HG02763 (cell line): ENCODE measurements at regions not wholly inside any gene's neighbourhood (a gene's known extent, or its start where the extent isn't known, plus 50 kb on each side); places are given as distances from the start of the nearest gene placed in this dataset.
A peak's percentile ranks its signal among the peaks of the same experiment; 100 is the strongest.
"Not testable (repeated sequence)": the region's sequence is repeated elsewhere in the genome, so short reads cannot be mapped to it uniquely, and the experiment has no call there.

Experiments
- ATAC-seq: cut with Tn5 transposase; IDR thresholded peaks from one replicate; pipeline ENCODE4 v1.9.1; 2021; ENCODE audit warnings: mild to moderate bottlenecking, moderate library complexity; ENCODE audit not compliant: unreplicated experiment

DNA sequence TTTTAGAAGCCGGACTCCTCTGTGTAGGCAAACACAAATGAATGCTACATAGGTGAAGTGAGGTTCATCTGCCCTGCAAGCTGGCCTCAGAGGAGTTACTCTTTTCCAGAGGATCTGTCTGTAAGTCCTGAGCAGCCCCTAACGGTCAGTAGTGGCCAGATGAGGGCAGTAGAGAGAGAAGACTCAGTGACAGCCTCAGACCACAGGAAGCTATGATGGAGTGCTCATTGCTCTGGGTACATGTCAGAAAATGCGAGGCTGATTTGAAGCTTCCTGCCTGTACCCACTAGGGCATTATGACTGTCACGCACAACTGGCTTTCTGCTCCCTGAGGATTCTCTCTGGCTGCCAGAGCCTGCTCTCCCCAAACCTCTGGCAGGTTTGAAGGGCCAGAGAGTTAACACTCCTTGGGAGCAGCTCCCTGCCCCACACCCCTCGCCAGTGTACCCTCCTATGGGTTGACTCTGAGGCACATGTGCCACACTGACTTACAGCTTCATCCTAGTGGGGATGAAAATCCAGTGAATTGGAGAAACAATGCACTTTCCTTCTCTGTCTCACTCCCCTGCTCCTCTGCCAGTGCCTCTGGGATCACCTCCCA lies 141.5 kb downstream of the GABRG2 start:
- peak; percentile 92 for ATAC-seq

DNA sequence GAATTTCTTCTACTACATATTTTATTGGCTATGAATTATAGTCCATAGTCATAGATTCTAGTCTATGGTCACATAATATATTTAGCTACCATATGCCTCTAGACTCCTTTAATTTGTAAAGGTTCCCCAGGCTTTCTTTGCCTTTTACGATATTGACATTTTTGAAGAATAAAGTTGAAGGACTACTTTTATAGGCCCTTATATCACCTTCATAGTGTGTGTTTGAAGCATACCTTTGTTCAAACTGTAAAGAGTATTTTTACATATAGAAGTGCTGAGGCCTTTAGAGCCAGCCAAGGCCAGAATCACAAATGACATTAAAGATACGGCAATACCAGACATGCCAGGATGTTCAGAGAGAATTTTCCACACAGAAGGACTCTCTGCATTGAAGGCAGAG lies 147.0 kb downstream of the GABRG2 start:
- ATAC-seq = no peak

DNA sequence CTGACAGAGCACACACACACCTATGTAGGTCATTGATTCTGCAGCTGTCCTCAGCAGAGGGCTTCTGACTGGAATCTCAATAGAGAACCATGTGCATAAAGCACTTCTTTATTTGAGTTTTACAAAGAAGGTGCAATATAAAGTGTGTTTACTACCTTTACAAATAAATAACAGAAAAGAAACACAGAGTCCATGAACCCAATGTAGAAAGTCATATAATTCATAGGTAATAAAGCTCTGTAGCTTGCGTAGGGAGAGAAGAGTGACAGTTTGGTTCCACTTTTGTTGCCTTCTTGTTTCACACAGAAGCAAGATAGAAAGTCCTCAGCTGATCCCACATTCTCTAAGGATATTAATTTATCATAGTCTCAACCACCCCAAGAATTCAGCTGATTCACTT lies 149.5 kb downstream of the GABRG2 start:
- ATAC-seq = no peak

DNA sequence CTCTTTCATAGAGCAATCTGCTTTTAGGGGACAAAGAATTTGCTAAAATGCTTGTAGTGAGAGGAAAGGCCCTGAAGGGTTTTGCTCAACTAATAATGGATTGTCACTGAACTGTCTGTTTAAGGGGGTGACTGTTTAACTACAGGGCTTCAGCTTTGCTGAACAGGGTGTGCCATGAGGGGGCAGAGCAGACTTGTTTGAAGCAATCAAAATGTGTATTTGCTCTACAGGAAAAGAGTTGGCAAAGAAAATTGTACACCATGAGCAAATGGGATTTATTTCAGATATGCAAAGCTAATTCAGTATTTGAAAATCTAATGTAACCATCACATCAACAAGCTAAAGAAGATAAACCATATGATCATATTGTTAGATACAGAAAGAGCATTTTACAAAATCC lies 154.3 kb downstream of the GABRG2 start:
- no peak for ATAC-seq

DNA sequence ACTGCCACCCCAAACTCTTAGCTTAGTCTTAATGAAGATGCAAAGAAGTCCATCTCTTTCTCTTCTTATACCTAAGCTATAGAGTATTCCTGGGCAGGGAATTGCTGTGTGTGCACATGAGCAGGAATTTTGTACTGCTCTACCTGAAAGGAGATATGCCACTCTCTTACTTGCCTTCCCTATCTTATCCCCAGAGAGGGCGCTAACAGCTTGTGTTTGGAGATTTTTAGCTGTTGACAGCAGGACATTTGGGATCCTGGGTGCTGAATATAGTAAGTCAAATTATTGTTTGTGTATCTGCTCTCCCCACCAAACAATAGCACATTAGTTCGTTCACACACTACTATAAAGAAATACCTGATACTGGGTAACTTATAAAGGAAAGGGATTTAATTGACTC lies 159.5 kb downstream of the GABRG2 start:
- ATAC-seq = no peak

DNA sequence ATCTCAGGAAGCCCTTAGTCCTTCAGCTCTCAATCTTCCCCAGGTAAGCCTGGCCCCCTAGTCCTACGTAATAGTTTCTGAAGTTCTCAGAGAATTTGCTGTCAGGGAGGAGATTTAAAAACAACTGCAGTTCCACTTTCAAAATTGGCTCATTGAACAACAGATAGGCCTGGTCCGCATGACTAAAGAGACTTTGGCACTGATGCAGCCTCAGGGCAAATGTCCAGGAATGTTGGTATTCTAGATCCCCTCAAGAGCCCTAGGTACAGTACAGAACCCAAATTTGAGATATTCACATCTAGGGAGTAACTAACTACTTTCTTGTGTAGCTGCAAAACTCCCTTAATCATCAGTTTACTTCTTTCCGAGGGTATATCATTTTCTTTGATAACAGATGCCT lies 162.8 kb downstream of the GABRG2 start:
- no peak for ATAC-seq

DNA sequence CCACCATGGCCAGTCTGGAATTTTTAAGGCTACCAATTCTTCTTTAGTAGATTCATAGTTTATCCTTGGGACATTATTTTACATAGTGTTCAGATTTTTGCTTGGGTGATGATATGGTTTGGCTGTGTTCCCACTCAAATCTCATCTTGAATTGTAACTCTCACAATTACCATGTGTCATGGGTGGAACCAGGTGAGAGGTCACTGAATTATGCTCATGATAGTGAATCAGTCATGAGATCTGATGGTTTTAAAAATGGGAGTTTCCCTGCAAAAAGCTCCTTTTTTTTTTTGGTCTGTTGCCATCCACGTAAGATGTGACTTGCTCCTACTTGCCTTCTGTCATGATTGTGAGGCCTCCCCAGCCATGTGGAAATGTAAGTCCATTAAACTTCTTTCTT lies 163.9 kb downstream of the GABRG2 start:
- ATAC-seq = no peak

DNA sequence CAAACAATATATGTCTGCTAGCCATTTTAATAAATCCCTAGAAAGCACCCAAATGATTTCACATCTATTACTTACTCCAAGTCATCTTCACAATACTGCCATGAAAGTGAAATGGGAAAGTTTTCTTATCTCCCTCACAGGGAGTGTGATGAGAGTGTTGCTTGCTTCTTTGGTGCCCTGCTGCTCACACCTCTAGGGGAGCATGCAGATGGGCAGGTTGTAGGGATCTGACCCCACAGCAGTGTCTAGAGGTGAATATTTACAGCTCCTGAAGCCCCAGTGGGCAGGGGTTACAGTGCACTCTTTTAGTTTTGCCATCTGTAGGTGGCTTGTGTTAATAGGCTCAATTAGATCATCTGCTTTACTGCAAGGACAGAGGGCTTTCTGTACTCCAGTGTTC lies 173.2 kb downstream of the GABRG2 start:
- ATAC-seq = no peak

DNA sequence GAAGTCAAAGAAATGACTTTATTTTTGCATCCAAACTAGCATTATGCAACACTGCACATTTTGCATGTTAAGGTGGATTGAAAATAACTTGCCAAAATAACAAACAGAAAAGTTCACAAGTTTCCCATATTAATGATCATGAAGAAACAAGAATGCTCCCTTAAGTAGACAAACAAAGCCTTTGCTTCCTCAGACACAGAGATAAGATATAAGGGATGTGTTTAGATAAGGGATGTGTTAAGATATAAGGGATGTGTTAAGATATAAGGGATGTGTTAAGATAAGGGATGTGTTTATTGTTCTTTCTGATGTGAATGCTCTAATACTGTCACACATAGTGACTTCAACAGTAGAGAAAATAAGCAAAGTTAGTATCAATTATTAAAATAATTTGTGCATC lies 174.8 kb downstream of the GABRG2 start:
- no peak for ATAC-seq

DNA sequence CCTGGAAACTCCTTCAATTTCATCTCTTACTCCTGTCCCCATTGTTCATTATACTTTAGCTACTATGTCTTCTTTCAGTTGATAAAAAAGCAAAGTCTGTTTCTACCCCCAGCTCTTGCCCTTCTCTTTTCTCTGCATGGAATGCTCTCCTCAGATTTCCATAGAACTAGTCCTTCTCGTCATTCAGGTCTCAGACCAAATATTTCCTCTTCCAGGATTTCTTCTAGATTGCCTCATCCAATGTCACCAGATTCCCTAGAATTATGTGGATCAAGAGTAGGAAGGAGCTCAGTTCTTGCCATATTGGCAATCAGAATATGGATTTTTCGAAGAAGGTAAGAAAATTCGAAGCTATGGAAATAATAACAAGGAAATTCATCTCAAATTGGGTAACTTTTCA lies 176.1 kb downstream of the GABRG2 start:
- ATAC-seq = no peak

DNA sequence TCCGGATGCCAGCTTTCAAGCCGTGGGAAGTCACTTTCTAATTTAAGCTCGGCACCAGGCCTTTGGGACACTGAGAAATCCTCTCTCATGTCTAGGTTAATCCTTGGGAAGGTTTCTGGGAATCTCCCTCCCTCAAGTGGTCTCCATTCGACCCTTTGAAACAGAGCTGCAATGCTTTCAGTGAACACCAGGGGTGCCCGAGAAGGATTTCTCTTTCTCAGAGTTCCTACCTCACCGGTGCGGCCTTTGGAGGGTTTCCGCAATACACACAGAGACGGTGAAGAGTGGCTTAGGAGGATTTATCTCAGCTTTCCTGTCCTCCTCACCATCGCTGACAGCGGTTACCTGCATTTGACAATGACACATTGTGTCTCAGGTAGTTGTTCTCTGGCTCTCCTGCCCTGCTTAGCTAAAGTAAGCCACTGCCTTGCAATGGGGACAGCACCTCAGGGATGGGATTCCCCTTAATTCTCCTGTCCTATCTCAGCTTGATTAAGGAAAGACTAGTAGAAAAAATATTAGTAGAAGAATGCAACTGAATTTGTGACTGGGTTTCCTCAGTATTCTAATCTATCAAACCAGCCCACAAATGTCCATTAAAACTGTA lies 180.6 kb downstream of the GABRG2 start:
- no peak for ATAC-seq

DNA sequence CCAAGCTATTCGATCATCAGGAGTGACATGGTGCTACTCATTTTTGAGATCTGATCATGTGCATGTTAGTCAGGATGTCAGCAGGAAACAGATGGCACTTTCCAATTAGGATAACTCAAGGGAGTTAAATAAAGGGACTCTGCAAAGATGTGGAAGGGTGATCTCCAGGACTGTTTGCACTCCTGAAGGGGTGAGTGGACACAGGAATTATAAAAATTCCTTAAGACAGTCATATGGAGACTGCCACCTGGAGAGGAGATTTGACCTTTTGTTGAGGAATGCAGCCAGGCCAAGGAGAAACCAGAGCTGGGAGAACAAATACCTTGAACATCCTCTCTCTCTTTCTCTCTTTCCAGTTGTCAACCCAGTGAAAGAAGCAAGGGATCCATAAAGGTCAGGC lies 189.1 kb downstream of the GABRG2 start:
- ATAC-seq = no peak

DNA sequence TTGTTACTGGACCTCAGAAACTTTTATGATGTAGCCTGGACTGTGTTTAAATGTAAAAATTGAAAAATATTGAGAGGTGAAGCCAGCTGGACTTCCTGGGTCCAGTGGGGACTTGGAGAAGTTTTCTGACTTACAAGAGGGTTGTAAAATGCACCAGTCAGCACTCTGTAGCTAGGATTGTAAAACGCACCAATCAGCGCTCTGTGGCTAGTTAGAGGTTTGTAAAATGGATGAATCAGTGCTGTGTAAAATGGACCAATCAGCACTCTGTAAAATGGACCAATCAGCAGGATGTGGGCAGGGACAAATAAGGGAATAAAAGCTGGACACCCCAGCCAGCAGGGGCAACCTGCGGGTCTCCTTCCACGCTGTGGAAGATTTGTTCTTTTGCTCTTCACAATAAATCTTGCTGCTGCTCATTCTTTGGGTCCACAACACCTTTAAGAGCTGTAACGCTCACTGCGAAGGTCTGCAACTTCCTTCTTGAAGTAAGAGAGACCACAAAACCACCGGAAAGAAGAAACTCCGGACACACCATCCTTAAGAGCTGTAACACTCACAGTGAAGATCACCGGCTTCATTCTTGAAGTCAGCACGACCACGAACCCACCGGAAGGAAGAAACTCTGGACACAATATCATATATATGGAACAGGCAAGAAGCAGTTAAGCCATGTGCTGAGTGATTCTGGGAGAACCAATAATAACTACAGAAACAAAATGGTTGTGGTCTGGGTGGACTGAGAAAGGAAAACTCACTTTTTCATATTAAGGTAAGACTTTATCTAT lies 201.3 kb downstream of the GABRG2 start:
- ATAC-seq = no peak

DNA sequence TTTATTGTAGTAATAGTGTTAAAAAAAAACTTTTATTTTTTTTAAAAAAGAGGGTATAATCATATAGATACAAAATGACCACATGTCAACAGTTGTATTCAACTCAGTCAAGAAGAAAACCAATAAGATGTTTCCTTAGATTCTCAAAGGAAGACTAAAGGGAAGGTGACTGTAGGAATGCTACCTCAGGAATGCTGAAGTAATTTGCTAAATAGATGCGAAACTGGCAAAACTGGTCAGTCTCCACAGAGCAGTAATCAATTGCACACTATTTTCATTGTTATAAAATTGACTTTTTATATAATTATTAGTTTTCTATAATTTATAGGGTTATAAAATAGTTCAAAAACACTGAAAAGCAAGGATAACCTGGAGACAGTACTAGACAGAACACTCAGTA lies 204.8 kb downstream of the GABRG2 start:
- ATAC-seq = no peak

DNA sequence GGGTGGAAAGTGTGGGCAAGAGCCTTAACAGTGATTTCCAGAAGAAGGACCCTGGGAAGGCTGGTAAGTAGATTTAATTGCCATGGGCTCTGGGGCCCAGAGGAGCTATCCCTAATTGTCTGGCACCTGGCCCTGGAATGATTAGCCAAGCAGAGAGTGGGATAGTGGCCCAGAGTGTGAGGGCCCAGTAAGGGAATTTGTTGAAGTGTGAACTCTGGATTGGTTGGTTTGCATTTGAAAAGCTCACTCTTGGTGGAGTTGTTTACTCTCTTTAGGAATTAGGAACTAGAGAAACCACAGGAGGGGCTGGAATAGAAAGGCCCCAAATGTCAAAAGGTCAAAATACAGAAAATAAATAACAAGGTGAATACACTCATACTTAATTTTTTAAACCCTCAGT lies 207.1 kb downstream of the GABRG2 start:
- ATAC-seq = no peak

DNA sequence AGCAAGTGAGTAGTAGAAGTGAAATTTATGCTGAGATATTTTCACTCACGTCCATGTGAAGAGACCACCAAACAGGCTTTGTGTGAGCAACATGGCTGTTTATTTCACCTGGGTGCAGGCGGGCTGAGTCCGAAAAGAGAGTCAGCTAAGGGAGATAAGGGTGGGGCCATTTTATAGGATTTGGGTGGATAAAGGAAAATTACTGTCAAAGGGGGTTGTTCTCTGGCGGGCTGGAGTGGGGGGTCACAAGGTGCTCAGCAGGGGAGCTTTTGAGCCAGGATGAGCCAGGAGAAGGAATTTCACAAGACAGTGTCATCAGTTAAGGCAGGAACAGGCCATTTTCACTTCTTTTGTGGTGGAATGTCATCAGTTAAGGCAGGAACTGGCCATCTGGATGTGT lies 207.8 kb downstream of the GABRG2 start:
- not testable (repeated sequence) for ATAC-seq

DNA sequence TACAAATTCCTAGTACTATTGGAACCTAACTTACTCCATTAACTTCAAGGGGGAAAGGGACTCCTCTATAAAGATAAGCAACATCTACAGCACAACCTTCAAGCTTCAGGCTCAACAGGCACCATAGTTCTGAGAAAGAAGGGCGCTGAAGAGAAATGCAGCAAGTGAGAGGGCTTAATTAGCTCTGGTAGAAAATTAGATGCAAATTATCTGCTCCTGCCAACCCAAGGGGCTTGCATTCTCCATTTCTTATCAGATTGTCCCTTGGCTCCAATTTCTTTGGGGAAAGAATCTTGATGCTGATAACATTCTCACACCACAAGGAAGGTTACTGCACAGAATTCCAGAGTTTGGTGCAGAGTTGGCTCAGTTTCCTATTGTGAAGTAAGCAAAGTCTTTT lies 214.6 kb downstream of the GABRG2 start:
- ATAC-seq = no peak

DNA sequence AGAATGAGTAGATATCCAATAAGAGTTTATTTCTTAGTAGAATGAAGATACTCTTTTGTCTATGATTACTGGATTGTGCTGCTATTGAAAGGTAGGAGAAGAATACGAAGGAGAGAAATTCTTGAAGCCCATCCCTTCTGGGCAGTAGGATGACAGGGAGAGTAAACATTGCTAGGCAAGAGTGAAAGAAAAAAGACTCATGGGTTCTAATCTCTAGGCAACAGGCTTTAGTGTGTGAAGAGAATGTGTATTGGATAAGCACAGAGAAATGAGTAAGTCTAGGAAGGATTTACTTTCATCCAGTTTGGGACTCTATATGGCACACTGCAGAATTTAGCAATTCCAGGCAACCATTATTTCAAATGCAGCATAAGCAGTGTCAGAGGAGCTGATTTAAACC lies 216.0 kb downstream of the GABRG2 start:
- no peak for ATAC-seq

DNA sequence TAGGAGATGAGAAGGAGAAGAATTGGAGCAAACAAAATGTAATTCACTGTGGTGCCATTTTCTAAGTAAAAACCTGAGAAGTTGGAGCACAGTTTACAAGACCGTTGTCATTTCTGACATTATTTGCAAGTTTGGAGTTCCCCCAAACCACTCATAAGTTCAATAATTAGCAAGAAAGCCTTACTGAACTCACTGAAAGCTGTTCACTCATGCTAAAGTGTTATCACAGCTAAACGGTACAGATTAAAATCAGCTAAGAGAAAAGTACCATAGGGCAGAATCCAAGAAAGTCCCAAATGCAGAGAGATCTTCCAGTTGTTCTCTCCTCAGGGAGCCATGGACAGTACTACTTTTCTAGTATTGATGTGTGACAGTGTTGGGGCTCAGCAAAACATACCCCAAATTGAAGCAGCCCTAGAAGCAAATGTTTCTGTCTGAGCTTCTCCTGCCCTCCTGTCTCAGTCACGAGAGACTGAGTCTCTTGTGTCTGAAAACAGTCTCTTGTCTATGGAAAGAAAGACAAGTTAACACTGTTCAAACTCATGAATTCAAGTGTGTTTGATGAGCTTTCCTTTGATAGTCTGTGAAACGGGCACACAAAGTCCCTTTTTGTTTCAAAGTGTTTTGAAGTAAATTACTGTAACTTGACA lies 221.2 kb downstream of the GABRG2 start:
- ATAC-seq = peak; percentile 58

DNA sequence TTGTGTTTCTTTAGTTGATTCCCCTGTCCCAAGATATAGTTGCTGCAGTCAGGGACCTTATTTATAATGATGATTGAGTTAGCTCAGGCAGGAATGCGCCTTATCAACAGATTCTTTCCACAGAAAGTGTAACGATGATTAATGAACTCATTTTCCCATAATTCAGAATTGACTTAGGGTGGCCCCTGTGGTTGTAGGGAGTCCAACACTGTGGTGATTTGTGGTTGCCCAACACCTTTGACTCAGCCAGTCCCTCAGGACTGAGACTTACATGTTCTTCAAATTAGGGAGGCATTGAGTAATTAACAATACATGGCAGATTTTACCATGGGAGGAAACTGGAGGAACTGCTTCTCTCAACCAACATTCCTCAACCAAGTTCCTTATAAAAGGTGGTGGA lies 221.9 kb downstream of the GABRG2 start:
- ATAC-seq = no peak

DNA sequence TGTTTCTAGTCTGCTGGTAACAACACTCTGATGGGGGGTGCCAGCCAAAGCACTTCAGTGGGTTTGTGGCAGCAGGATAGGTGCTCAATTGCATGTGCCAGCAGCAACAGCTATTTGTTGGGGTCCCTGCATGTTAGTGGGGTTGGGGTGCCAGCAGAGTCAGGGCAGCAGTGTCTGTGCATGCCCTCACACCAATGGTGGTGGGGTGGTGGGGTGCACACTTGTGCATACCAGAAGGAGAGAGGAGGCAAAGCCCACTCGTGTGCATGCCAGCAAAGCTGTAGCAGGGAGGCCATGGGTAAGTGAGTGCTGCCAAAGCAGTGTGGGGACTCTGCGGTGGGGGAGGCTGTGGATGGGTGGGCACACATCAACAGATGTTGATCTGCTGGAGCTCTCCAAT lies 232.2 kb downstream of the GABRG2 start:
- ATAC-seq = no peak

DNA sequence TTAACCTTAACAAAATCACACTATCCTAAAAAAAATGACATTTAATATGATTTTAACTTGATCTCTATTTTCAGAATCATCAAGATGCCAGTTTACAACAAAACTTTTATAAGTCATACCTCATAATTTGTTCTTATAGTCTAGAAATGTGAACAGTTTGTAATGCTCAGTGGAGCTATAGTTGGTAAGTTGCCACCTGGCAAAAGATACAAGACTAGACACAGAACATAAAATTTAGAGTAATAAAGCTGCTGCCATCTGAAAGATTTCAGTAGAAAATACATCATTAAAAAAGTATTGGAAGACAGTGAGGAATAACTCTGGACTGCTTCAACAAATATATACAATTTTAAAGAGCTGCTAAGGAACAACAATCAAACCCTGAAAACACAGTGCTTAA lies 233.8 kb downstream of the GABRG2 start:
- no peak for ATAC-seq
